ENCODE measurements at regions not wholly inside any gene's neighbourhood (a gene's known extent, or its start where the extent isn't known, plus 50 kb on each side); places are given as distances from the start of the nearest gene placed in this dataset.
"Not testable (repeated sequence)": the region's sequence is repeated elsewhere in the genome, so short reads cannot be mapped to it uniquely, and the experiment has no call there.

- DNase-seq (no peak), ATAC-seq (no peak)
- Mint-ChIP-seq H3K4me1 (no peaks in the 10 kb centered on the region), H3K36me3 (ENCODE audit: low read depth) (no peaks in the 10 kb centered on the region), H3K4me3 (no peak overlapping the region), H3K27me3 (peaks cover 15% of the 10 kb centered on the region), H3K27ac (no peak overlapping the region)
- H3K9me3 ChIP-seq (ENCODE audit: control insufficient read depth, low read length, poor library complexity, severe bottlenecking) = no peaks in the 10 kb centered on the region
Observed at GRCh38 chr1:224819861-224820260, 109.6 kb upstream of the DNAH14 start.

DNA sequence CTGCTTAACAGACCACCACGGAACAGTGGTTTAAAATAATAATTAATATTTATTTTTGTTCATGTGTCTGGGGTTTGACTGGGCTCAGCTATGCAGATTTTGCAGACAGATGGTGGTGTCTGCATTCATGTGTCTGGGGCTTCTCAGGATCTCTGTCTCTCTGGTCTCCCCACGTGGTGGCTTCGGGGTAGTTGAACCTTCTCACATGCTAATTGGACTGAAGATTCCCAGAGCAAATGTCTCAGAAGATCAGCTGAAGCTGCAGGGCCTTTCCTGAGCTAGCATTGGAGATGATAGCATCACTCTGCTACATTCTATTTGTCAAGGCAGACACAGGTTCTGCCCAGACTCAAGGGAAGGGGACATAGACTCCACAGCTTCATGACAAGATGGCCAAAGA lies 109.1 kb upstream of the DNAH14 start:
- H3K9me3 ChIP-seq (ENCODE audit: control insufficient read depth, low read length, poor library complexity, severe bottlenecking) = no peaks in the 10 kb centered on the region
- no peaks in the 10 kb centered on the region for H3K4me1 Mint-ChIP-seq
- no peak for DNase-seq
- no peaks in the 10 kb centered on the region for H3K36me3 Mint-ChIP-seq (ENCODE audit: low read depth)
- H3K27me3 Mint-ChIP-seq = peaks cover 15% of the 10 kb centered on the region
- ATAC-seq = no peak
- H3K27ac Mint-ChIP-seq = no peak overlapping the region
- H3K4me3 Mint-ChIP-seq = no peak overlapping the region

DNA sequence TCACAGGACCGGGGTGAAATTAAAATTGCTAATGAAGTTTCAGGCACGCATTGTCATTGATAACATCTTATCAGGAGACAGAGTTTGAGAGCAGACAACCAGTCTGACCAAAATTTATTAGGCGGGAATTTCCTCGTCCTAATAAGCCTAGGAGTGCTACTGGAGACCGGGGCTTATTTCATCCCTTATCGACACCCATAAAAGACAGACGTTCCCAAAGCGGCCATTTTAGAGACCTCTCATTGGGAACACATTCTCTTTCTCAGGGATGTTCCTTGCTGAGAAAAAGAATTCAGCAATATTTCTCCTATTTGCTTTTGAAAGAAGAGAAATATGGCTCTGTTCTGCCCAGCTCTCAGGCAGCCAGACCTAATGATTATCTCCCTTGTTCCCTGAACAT lies 107.7 kb upstream of the DNAH14 start:
- H3K27ac Mint-ChIP-seq; DNase-seq; H3K27me3 Mint-ChIP-seq; H3K9me3 ChIP-seq (ENCODE audit: control insufficient read depth, low read length, poor library complexity, severe bottlenecking); H3K36me3 Mint-ChIP-seq (ENCODE audit: low read depth); ATAC-seq; H3K4me1 Mint-ChIP-seq; H3K4me3 Mint-ChIP-seq: not testable (repeated sequence)

DNA sequence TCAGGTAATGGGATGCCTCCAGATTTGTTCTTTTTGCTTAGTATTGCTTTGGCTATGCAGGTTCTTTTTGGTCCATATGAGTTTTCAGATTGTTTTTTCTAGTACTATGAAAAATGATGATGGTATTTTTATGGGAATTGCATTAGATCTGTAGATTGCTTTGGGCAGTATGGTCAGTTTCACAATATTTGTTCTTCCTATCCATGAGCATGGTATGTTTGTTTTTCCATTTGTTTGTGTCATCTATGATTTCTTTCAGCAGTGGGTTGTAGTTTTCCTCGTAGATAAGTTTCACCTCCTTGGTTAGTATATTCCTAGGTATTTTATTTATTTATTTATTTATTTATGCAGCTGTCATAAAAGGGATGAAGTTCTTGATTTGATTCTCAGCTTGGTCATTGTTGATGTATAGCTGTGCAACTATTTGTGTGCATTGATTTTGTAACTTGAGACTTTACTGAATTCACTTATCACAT lies 103.9 kb upstream of the DNAH14 start:
- H3K9me3 ChIP-seq (ENCODE audit: control insufficient read depth, low read length, poor library complexity, severe bottlenecking) = no peaks in the 10 kb centered on the region
- DNase-seq (no peak), ATAC-seq (no peak)
- H3K27ac Mint-ChIP-seq = no peak overlapping the region
- no peak overlapping the region for H3K4me3 Mint-ChIP-seq
- no peaks in the 10 kb centered on the region for H3K36me3 Mint-ChIP-seq (ENCODE audit: low read depth)
- peaks cover 24% of the 10 kb centered on the region for H3K27me3 Mint-ChIP-seq
- H3K4me1 Mint-ChIP-seq = no peaks in the 10 kb centered on the region

DNA sequence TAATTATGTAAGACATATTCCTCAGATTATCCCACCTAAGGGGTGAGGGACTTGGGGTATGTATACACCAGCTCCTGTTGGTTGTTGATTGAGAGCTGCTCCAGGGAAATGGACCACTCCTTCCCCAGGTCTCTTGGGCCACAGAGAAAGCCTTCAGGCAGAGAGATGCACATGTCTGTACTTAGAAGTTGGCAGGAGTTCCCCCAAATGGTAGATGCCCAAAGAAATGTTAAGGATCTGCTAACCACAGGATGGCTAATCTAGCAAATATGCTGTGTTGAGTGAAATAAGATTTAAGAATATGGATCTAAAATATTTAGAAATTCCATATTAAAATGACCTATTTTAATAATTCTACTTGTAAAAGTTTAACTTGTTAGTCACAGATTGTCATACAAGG lies 100.8 kb upstream of the DNAH14 start:
- Mint-ChIP-seq H3K27ac (no peak overlapping the region), H3K27me3 (peaks cover 31% of the 10 kb centered on the region)
- no peak for ATAC-seq

GRCh38 chr1:224831501-224831900 lies 98.0 kb upstream of the DNAH14 start:
- DNase-seq (no peak), ATAC-seq (no peak)
- H3K4me1 Mint-ChIP-seq = no peaks in the 10 kb centered on the region
- H3K27me3 Mint-ChIP-seq = peaks cover 31% of the 10 kb centered on the region
- no peaks in the 10 kb centered on the region for H3K9me3 ChIP-seq (ENCODE audit: control insufficient read depth, low read length, poor library complexity, severe bottlenecking)
- no peak overlapping the region for H3K4me3 Mint-ChIP-seq
- H3K27ac Mint-ChIP-seq = no peak overlapping the region
- H3K36me3 Mint-ChIP-seq (ENCODE audit: low read depth) = no peaks in the 10 kb centered on the region

More for the DNA sequence above, 100.8 kb upstream of the DNAH14 start:
- no peak for DNase-seq
- H3K9me3 ChIP-seq (ENCODE audit: control insufficient read depth, low read length, poor library complexity, severe bottlenecking) = no peaks in the 10 kb centered on the region
- H3K4me3 Mint-ChIP-seq = no peak overlapping the region
- H3K4me1 Mint-ChIP-seq = no peaks in the 10 kb centered on the region
- H3K36me3 Mint-ChIP-seq (ENCODE audit: low read depth) = no peaks in the 10 kb centered on the region

GRCh38 chr1:224839648-224840300 lies 89.7 kb upstream of the DNAH14 start:
- H3K9me3 ChIP-seq (ENCODE audit: control insufficient read depth, low read length, poor library complexity, severe bottlenecking); H3K4me3 Mint-ChIP-seq; H3K36me3 Mint-ChIP-seq (ENCODE audit: low read depth); H3K4me1 Mint-ChIP-seq; ATAC-seq; DNase-seq; H3K27ac Mint-ChIP-seq; H3K27me3 Mint-ChIP-seq: not testable (repeated sequence)

GRCh38 chr1:224841803-224842202 lies 87.7 kb upstream of the DNAH14 start:
- not testable (repeated sequence) for H3K27ac Mint-ChIP-seq; H3K4me1 Mint-ChIP-seq; H3K36me3 Mint-ChIP-seq (ENCODE audit: low read depth); H3K4me3 Mint-ChIP-seq; ATAC-seq; H3K9me3 ChIP-seq (ENCODE audit: control insufficient read depth, low read length, poor library complexity, severe bottlenecking); H3K27me3 Mint-ChIP-seq; DNase-seq

DNA sequence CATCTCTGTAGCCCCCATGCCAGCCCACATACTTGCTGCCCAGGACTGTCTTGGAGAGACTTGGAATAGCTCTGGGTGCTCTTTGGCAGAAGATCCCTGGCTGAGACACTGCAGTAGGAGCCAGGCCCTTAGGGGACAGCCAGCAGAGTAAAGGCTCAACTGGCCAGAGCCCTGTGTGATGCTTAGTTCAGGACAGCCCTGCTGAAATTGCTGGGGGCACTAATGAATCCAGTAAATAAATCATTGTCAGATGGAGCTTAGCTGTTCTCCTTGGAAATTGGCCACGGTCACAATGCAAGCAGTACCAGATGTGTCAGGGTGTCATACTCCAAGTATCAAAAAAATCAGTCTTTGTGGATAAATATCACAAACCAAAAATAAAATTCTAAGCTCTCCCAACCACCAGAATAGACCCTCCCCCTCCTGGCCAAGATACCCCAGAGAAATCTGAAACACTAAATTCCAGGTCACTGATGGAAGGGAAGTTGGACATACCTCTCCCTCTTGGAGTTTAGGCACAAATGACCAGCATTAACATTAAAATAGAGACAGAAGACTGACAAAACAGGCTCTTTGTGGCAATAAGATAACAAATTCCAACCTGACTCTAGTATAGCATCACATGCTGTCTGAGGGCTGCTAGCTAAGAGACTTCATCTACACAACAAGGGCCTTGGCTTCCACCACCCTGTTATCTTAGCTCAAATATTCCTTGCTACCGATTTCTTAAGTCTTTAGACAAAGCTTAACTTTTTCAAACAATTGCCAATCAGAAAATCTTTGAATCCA lies 83.2 kb upstream of the DNAH14 start:
- no peak for ATAC-seq
- no peak for DNase-seq
- Mint-ChIP-seq H3K4me1 (no peaks in the 10 kb centered on the region), H3K4me3 (no peak overlapping the region), H3K27me3 (no peaks in the 10 kb centered on the region), H3K27ac (no peak overlapping the region), H3K36me3 (ENCODE audit: low read depth) (no peaks in the 10 kb centered on the region)
- H3K9me3 ChIP-seq (ENCODE audit: control insufficient read depth, low read length, poor library complexity, severe bottlenecking) = no peaks in the 10 kb centered on the region

GRCh38 chr1:224850446-224850845 lies 79.0 kb upstream of the DNAH14 start:
- no peak for ATAC-seq
- no peak overlapping the region for H3K27ac Mint-ChIP-seq
- H3K4me3 Mint-ChIP-seq = no peak overlapping the region

DNA sequence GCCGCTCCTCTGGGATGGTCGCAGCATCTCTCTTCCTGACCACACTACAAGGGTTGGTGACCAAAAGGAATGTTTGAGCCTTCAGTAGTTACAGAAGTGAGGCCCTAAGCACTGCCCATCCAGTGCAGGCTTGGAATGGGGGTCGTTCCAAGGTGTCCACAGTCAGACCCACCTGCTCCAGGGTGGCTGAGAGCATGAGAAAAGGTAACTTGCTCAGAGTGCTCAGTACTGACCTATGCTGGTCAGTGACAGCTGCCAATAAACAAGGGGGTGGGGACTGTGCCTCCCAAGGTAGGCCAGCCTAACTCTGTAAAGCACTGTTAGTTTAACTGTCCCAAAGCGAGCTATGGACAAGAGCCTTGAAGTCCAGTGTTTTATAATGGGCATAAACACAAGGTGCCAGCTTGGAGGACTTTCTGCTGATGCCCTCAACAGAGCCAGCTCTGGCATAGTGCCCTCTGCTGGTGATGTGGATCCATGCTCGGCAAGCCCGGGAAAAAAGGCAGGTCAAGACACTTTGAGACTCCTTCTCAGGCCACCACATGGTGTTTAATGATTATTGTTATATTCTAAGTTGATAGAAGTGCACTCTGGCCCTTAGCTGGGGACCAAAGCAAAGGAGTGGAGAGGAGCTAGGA lies 78.1 kb upstream of the DNAH14 start:
- ATAC-seq = peak; percentile 39

More at GRCh38 chr1:224850446-224850845, 79.0 kb upstream of the DNAH14 start:
- Mint-ChIP-seq H3K36me3 (ENCODE audit: low read depth) (no peaks in the 10 kb centered on the region), H3K4me1 (peaks cover 2% of the 10 kb centered on the region), H3K27me3 (peaks cover 4% of the 10 kb centered on the region)
- no peak for DNase-seq
- H3K9me3 ChIP-seq (ENCODE audit: control insufficient read depth, low read length, poor library complexity, severe bottlenecking) = no peaks in the 10 kb centered on the region

GRCh38 chr1:224851848-224852261 lies 77.6 kb upstream of the DNAH14 start:
- peaks cover 11% of the 10 kb centered on the region for H3K27me3 Mint-ChIP-seq
- H3K4me1 Mint-ChIP-seq = peaks cover 2% of the 10 kb centered on the region
- no peak overlapping the region for H3K4me3 Mint-ChIP-seq
- no peaks in the 10 kb centered on the region for H3K36me3 Mint-ChIP-seq (ENCODE audit: low read depth)
- no peaks in the 10 kb centered on the region for H3K9me3 ChIP-seq (ENCODE audit: control insufficient read depth, low read length, poor library complexity, severe bottlenecking)
- no peak overlapping the region for H3K27ac Mint-ChIP-seq
- no peak for DNase-seq
- no peak for ATAC-seq

More for the DNA sequence above, 78.1 kb upstream of the DNAH14 start:
- H3K36me3 Mint-ChIP-seq (ENCODE audit: low read depth) = no peaks in the 10 kb centered on the region
- peak overlapping the region; percentile 1 for H3K4me3 Mint-ChIP-seq
- peaks cover 8% of the 10 kb centered on the region for H3K27me3 Mint-ChIP-seq
- H3K27ac Mint-ChIP-seq = no peak overlapping the region
- no peaks in the 10 kb centered on the region for H3K9me3 ChIP-seq (ENCODE audit: control insufficient read depth, low read length, poor library complexity, severe bottlenecking)
- DNase-seq = peak; percentile 17 to 36 (median 17)
- H3K4me1 Mint-ChIP-seq = peaks cover 2% of the 10 kb centered on the region

DNA sequence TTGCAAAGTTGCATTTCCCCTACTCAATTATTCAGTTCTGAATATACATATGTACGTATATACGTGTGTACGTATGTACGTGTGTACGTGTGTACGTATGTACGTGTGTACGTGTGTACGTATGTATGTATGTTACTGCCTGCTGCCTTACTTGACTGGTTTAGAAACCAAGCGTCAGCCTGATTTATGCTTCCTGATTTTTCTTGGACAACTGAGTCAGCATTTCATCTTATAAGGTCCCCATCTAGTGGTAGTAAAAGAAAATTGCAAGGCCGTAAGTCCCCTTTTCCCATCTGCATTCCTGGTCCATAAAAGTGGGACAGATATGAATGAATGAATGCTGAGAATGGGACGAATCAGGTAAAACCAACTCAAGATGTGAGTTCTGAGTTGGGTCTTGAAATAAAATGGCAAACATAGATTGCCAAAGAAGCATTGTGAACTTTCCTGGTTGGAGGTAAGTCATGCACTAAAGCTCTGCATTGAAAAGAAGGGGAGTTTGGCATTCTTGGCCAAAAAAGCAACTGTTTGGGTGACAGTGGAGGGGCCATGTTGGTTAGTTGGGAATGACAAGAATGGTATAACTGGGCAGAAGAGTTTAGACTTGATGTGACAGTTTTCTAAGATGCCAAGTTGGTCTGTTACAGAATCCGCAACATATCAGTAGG lies 76.4 kb upstream of the DNAH14 start:
- H3K4me1 Mint-ChIP-seq = peaks cover 2% of the 10 kb centered on the region
- ATAC-seq (no peak), DNase-seq (no peak)
- H3K27ac Mint-ChIP-seq = no peak overlapping the region
- no peaks in the 10 kb centered on the region for H3K36me3 Mint-ChIP-seq (ENCODE audit: low read depth)
- peaks cover 23% of the 10 kb centered on the region for H3K27me3 Mint-ChIP-seq
- no peak overlapping the region for H3K4me3 Mint-ChIP-seq
- H3K9me3 ChIP-seq (ENCODE audit: control insufficient read depth, low read length, poor library complexity, severe bottlenecking) = no peaks in the 10 kb centered on the region
